ENCODE measurements at regions not wholly inside any gene's neighbourhood (a gene's known extent, or its start where the extent isn't known, plus 50 kb on each side); places are given as distances from the start of the nearest gene placed in this dataset.
"Not testable (repeated sequence)": the region's sequence is repeated elsewhere in the genome, so short reads cannot be mapped to it uniquely, and the experiment has no call there.

- DNase-seq (ENCODE audit: low spot score): no peak
- no peak for TF ChIP-seq CTCF (IDR thresholded peaks at IDR 0.05; ENCODE audit: extremely low read depth, insufficient read depth, missing control alignments)
- in situ Hi-C loops (cut with MboI; ENCODE audit: low pct_unique_long_range_greater_than_20kb, low sequenced_read_pairs, unreplicated experiment): no loop called here
Measured at GRCh38 chr1:220942278-220942677, 63.0 kb downstream of the HLX start.

GRCh38 chr1:220942914-220943313 is 63.7 kb downstream of the HLX start:
- in situ Hi-C loops (cut with MboI; ENCODE audit: low pct_unique_long_range_greater_than_20kb, low sequenced_read_pairs, unreplicated experiment); DNase-seq (ENCODE audit: low spot score): not testable (repeated sequence)

- DNase-seq (ENCODE audit: low spot score): no peak
- in situ Hi-C loops (cut with MboI; ENCODE audit: low pct_unique_long_range_greater_than_20kb, low sequenced_read_pairs, unreplicated experiment): no loop called here
- TF ChIP-seq CTCF (IDR thresholded peaks at IDR 0.05; ENCODE audit: extremely low read depth, insufficient read depth, missing control alignments): no peak
Measured at GRCh38 chr1:220943319-220943996, 64.2 kb downstream of the HLX start.

GRCh38 chr1:220950576-220950975 is 71.3 kb downstream of the HLX start:
- TF ChIP-seq CTCF (IDR thresholded peaks at IDR 0.05; ENCODE audit: extremely low read depth, insufficient read depth, missing control alignments): no peak
- in situ Hi-C loops (cut with MboI; ENCODE audit: low pct_unique_long_range_greater_than_20kb, low sequenced_read_pairs, unreplicated experiment): no loop called here
- DNase-seq (ENCODE audit: low spot score): no peak

GRCh38 chr1:220952961-220953643 is 73.9 kb downstream of the HLX start:
- in situ Hi-C loops (cut with MboI; ENCODE audit: low pct_unique_long_range_greater_than_20kb, low sequenced_read_pairs, unreplicated experiment): no loop called here
- no peak for TF ChIP-seq CTCF (IDR thresholded peaks at IDR 0.05; ENCODE audit: extremely low read depth, insufficient read depth, missing control alignments)
- DNase-seq (ENCODE audit: low spot score): no peak

GRCh38 chr1:220954321-220955075 is 75.3 kb downstream of the HLX start:
- TF ChIP-seq CTCF (IDR thresholded peaks at IDR 0.05; ENCODE audit: extremely low read depth, insufficient read depth, missing control alignments): no peak
- no peak for DNase-seq (ENCODE audit: low spot score)
- in situ Hi-C loops (cut with MboI; ENCODE audit: low pct_unique_long_range_greater_than_20kb, low sequenced_read_pairs, unreplicated experiment): no loop called here

- no peak for DNase-seq (ENCODE audit: low spot score)
- TF ChIP-seq CTCF (IDR thresholded peaks at IDR 0.05; ENCODE audit: extremely low read depth, insufficient read depth, missing control alignments): no peak
- in situ Hi-C loops (cut with MboI; ENCODE audit: low pct_unique_long_range_greater_than_20kb, low sequenced_read_pairs, unreplicated experiment): no loop called here
Measured at GRCh38 chr1:220955116-220955515, 75.9 kb downstream of the HLX start.
